K562 (cell line): ENCODE measurements at regions not wholly inside any gene's neighbourhood (a gene's known extent, or its start where the extent isn't known, plus 50 kb on each side); places are given as distances from the start of the nearest gene placed in this dataset.
A peak's percentile ranks its signal among the peaks of the same experiment; 100 is the strongest.

Source experiments
- ARHGAP35 ChIP-seq: fragments of 450-650 bp; IDR thresholded peaks from 2 replicates; pipeline ENCODE4 v1.6.1; 2018; ENCODE audit not compliant: partially characterized antibody
- ELF4 ChIP-seq: fragments of 450-650 bp; formaldehyde crosslinking; IDR thresholded peaks from 2 replicates; pipeline ENCODE4 v1.4.0; 2022; ENCODE audit warnings: missing genetic modification characterization
- NFE2L1 ChIP-seq: fragments of 450-650 bp; IDR thresholded peaks from 2 replicates; pipeline ENCODE4 v1.6.1; 2016; ENCODE audit warnings: missing genetic modification characterization, low read depth, mild to moderate bottlenecking, missing compliant biosample characterization, moderate library complexity, borderline replicate concordance
- ZC3H8 ChIP-seq: fragments of 450-650 bp; IDR thresholded peaks from 2 replicates; pipeline ENCODE4 v1.6.1; 2017
- ZNF232 ChIP-seq: sonication (generic); formaldehyde crosslinking; IDR thresholded peaks from 2 replicates; pipeline ENCODE4 v1.8.0; 2022; ENCODE audit warnings: mild to moderate bottlenecking, missing genetic modification reagents
- TF ChIP-seq, protein P1 (sequence below), 3 experiments: IDR thresholded peaks in 2 of 3; conservative IDR thresholded peaks in 1 of 3; 2 replicates each; pipeline ENCODE4 v1.5.1; 2011 to 2012; ENCODE audit warnings: low read length in 3 of 3, mild to moderate bottlenecking in 3 of 3, control low read depth in 2 of 3, improper control_type of control experiment in 1 of 3, inconsistent platforms in 1 of 3, low read depth in 1 of 3, mixed read lengths in 1 of 3, moderate library complexity in 1 of 3; ENCODE audit not compliant: insufficient read depth in 2 of 3
- TF ChIP-seq, protein P2 (sequence below): fragments of 450-650 bp; IDR thresholded peaks from one replicate; pipeline ENCODE4 v1.6.1; 2018; ENCODE audit warnings: mild to moderate bottlenecking, moderate library complexity; ENCODE audit not compliant: partially characterized antibody
- TF ChIP-seq, protein P3 (sequence below): fragments of 450-650 bp; IDR thresholded peaks from 2 replicates; pipeline ENCODE4 v1.6.1; 2018; ENCODE audit not compliant: partially characterized antibody
- TF ChIP-seq, protein P4 (sequence below), 3 experiments: fragments of 200-800 bp in 1 of 3; fragments of 250-450 bp in 1 of 3; fragments of 450-650 bp in 1 of 3; sonication (Bioruptor Pico) in 1 of 3; sonication (Bioruptor generic) in 1 of 3; formaldehyde crosslinking in 1 of 3; IDR thresholded peaks; 2 replicates each; pipeline versions ENCODE4 v1.6.1 to v1.8.0; 2016 to 2022; ENCODE audit warnings: mild to moderate bottlenecking in 2 of 3, missing genetic modification characterization in 2 of 3, missing compliant biosample characterization in 1 of 3, moderate library complexity in 1 of 3
- TF ChIP-seq, protein P5 (sequence below): fragments of 250-450 bp; sonication (Bioruptor Pico); IDR thresholded peaks from 2 replicates; pipeline ENCODE4 v1.5.0; 2020; ENCODE audit warnings: mild to moderate bottlenecking, borderline replicate concordance

DNA sequence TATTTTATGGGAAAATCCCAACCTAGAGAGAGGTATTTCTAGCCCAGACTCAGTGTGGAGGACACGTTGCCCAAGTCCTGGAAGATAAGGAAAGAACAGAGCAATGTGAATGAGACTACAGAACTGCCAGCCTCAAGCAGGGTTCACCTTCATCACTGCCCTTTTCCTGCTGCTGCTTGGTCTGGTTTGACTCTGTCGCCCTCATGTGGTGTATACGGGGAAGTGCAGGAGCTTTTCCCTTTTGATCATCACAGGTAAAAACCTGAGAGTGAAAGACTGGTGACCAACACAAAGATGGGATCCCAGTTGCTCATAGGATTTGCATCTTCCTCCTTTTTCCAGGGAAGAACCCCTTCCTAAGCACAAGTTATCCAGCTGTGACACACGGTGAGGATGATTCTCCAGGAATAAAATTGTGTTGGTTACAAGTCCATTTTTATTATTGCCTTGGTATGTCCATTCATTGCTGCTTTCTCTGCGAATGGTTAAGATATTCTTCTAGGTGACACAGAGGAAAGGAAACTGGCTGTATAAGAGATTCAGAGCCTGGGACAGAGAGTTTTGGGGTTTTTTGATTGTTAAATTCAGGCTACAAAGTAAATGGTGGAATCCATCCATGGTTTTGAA is 89.5 kb upstream of the CD53 start:
- TF ChIP-seq ZNF232 (CRISPR knock-in tag) (no peak), NFE2L1 (tag) (no peak), ZC3H8 (no peak), ELF4 (CRISPR knock-in tag) (no peak), ARHGAP35 (no peak)
- TF ChIP-seq, protein P1, sequence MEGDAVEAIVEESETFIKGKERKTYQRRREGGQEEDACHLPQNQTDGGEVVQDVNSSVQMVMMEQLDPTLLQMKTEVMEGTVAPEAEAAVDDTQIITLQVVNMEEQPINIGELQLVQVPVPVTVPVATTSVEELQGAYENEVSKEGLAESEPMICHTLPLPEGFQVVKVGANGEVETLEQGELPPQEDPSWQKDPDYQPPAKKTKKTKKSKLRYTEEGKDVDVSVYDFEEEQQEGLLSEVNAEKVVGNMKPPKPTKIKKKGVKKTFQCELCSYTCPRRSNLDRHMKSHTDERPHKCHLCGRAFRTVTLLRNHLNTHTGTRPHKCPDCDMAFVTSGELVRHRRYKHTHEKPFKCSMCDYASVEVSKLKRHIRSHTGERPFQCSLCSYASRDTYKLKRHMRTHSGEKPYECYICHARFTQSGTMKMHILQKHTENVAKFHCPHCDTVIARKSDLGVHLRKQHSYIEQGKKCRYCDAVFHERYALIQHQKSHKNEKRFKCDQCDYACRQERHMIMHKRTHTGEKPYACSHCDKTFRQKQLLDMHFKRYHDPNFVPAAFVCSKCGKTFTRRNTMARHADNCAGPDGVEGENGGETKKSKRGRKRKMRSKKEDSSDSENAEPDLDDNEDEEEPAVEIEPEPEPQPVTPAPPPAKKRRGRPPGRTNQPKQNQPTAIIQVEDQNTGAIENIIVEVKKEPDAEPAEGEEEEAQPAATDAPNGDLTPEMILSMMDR (IDR thresholded peaks at IDR 0.05 in 2 of 3, conservative IDR thresholded peaks at IDR 0.05 in 1 of 3; ENCODE audit: insufficient read depth in 2 of 3, low read depth in 1 of 3, low read length in 3 of 3): peak; percentile 94 to 97 (median 96)
- TF ChIP-seq, protein P2, sequence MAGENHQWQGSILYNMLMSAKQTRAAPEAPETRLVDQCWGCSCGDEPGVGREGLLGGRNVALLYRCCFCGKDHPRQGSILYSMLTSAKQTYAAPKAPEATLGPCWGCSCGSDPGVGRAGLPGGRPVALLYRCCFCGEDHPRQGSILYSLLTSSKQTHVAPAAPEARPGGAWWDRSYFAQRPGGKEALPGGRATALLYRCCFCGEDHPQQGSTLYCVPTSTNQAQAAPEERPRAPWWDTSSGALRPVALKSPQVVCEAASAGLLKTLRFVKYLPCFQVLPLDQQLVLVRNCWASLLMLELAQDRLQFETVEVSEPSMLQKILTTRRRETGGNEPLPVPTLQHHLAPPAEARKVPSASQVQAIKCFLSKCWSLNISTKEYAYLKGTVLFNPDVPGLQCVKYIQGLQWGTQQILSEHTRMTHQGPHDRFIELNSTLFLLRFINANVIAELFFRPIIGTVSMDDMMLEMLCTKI: no peak
- TF ChIP-seq, protein P3, sequence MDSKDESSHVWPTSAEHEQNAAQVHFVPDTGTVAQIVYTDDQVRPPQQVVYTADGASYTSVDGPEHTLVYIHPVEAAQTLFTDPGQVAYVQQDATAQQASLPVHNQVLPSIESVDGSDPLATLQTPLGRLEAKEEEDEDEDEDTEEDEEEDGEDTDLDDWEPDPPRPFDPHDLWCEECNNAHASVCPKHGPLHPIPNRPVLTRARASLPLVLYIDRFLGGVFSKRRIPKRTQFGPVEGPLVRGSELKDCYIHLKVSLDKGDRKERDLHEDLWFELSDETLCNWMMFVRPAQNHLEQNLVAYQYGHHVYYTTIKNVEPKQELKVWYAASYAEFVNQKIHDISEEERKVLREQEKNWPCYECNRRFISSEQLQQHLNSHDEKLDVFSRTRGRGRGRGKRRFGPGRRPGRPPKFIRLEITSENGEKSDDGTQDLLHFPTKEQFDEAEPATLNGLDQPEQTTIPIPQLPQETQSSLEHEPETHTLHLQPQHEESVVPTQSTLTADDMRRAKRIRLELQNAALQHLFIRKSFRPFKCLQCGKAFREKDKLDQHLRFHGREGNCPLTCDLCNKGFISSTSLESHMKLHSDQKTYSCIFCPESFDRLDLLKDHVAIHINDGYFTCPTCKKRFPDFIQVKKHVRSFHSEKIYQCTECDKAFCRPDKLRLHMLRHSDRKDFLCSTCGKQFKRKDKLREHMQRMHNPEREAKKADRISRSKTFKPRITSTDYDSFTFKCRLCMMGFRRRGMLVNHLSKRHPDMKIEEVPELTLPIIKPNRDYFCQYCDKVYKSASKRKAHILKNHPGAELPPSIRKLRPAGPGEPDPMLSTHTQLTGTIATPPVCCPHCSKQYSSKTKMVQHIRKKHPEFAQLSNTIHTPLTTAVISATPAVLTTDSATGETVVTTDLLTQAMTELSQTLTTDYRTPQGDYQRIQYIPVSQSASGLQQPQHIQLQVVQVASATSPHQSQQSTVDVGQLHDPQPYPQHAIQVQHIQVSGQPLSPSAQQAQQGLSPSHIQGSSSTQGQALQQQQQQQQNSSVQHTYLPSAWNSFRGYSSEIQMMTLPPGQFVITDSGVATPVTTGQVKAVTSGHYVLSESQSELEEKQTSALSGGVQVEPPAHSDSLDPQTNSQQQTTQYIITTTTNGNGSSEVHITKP: no peak
- TF ChIP-seq, protein P4, sequence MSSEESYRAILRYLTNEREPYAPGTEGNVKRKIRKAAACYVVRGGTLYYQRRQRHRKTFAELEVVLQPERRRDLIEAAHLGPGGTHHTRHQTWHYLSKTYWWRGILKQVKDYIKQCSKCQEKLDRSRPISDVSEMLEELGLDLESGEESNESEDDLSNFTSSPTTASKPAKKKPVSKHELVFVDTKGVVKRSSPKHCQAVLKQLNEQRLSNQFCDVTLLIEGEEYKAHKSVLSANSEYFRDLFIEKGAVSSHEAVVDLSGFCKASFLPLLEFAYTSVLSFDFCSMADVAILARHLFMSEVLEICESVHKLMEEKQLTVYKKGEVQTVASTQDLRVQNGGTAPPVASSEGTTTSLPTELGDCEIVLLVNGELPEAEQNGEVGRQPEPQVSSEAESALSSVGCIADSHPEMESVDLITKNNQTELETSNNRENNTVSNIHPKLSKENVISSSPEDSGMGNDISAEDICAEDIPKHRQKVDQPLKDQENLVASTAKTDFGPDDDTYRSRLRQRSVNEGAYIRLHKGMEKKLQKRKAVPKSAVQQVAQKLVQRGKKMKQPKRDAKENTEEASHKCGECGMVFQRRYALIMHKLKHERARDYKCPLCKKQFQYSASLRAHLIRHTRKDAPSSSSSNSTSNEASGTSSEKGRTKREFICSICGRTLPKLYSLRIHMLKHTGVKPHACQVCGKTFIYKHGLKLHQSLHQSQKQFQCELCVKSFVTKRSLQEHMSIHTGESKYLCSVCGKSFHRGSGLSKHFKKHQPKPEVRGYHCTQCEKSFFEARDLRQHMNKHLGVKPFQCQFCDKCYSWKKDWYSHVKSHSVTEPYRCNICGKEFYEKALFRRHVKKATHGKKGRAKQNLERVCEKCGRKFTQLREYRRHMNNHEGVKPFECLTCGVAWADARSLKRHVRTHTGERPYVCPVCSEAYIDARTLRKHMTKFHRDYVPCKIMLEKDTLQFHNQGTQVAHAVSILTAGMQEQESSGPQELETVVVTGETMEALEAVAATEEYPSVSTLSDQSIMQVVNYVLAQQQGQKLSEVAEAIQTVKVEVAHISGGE (CRISPR knock-in tag; IDR thresholded peaks at IDR 0.05): no peak
- TF ChIP-seq, protein P5, sequence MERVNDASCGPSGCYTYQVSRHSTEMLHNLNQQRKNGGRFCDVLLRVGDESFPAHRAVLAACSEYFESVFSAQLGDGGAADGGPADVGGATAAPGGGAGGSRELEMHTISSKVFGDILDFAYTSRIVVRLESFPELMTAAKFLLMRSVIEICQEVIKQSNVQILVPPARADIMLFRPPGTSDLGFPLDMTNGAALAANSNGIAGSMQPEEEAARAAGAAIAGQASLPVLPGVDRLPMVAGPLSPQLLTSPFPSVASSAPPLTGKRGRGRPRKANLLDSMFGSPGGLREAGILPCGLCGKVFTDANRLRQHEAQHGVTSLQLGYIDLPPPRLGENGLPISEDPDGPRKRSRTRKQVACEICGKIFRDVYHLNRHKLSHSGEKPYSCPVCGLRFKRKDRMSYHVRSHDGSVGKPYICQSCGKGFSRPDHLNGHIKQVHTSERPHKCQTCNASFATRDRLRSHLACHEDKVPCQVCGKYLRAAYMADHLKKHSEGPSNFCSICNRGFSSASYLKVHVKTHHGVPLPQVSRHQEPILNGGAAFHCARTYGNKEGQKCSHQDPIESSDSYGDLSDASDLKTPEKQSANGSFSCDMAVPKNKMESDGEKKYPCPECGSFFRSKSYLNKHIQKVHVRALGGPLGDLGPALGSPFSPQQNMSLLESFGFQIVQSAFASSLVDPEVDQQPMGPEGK (CRISPR knock-in tag): no peak
